ENCODE measurements at regions not wholly inside any gene's neighbourhood (a gene's known extent, or its start where the extent isn't known, plus 50 kb on each side); places are given as distances from the start of the nearest gene placed in this dataset.
"Not testable (repeated sequence)": the region's sequence is repeated elsewhere in the genome, so short reads cannot be mapped to it uniquely, and the experiment has no call there.

DNA sequence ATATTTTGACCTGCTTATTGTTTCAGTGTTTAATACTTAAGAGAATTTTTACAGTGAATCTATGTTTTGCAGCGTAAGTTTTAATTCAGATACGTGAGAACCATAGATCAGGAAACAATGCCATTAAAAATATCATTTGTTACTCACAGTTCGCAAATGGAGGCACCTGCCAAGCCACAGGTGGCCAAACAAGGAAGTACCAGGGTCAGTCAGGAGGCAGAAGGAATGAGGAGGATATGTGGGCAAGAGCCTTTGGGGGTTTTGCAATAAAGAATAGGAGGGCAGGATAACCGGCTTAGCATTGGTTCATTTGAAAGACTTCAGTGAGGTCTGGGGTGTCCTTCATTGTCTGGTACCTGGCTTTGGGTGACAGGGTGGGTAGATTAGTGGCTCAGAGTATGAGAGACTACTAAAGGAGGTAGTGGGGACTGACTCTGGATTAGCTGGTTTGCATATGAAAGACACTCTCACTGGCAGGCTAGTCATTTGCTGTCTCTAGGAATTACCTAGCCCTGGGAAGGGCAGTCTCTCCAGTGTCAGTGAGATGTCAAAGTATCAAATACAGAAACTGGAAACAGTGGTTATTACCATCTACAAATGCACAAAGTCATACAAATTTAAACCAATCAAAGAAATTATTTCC is 132.2 kb upstream of the CAV2 start:
- H3K27me3 ChIP-seq = no peaks in the 10 kb centered on the region
- no peak overlapping the region for H3K27ac ChIP-seq
- intact Hi-C loops (cut with DNase I; ENCODE audit: low total_unique reads) = no loop called here
- WGBS, 2 donors = 92 to 98% methylated on average over 4 of the region's 4 CpGs
- no peaks in the 10 kb centered on the region for H3K4me1 ChIP-seq
- H3K9me3 ChIP-seq = no peaks in the 10 kb centered on the region
- no peak for TF ChIP-seq POLR2A (IDR thresholded peaks at IDR 0.05)
- TF ChIP-seq, protein P1, sequence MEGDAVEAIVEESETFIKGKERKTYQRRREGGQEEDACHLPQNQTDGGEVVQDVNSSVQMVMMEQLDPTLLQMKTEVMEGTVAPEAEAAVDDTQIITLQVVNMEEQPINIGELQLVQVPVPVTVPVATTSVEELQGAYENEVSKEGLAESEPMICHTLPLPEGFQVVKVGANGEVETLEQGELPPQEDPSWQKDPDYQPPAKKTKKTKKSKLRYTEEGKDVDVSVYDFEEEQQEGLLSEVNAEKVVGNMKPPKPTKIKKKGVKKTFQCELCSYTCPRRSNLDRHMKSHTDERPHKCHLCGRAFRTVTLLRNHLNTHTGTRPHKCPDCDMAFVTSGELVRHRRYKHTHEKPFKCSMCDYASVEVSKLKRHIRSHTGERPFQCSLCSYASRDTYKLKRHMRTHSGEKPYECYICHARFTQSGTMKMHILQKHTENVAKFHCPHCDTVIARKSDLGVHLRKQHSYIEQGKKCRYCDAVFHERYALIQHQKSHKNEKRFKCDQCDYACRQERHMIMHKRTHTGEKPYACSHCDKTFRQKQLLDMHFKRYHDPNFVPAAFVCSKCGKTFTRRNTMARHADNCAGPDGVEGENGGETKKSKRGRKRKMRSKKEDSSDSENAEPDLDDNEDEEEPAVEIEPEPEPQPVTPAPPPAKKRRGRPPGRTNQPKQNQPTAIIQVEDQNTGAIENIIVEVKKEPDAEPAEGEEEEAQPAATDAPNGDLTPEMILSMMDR (IDR thresholded peaks at IDR 0.05) = no peak
- no peak for DNase-seq
- no peak overlapping the region for H3K4me3 ChIP-seq
- H3K36me3 ChIP-seq (ENCODE audit: low read depth, missing control alignments) = no peaks in the 10 kb centered on the region

DNA sequence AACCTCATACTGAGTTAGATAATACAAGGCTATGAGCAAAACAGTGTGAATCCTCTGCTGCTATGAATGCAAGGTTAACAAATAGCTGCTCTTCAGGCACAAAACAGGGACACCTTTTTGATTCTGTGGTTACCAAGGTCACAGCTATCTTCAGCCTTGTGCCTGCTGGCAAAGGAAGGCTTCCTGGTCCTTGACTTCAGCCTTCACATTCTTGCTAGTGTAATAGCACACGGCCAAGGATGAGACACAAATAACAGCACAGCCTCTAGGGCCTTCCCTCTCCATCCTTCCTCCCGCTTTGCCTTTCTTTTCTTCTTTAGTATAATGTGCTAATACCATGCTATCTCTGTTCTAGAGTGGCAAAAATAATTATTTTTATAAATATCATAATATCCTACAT is 130.6 kb upstream of the CAV2 start:
- WGBS, 2 donors = 42 to 52% methylated on average over 2 of the region's 2 CpGs
- H3K36me3 ChIP-seq (ENCODE audit: low read depth, missing control alignments) = no peaks in the 10 kb centered on the region
- H3K27ac ChIP-seq = no peak overlapping the region
- DNase-seq = no peak
- TF ChIP-seq, protein P1 (IDR thresholded peaks at IDR 0.05) = no peak
- TF ChIP-seq POLR2A (IDR thresholded peaks at IDR 0.05) = no peak
- no peaks in the 10 kb centered on the region for H3K9me3 ChIP-seq
- intact Hi-C loops (cut with DNase I; ENCODE audit: low total_unique reads) = no loop called here
- H3K27me3 ChIP-seq = no peaks in the 10 kb centered on the region
- no peak overlapping the region for H3K4me3 ChIP-seq
- H3K4me1 ChIP-seq = no peaks in the 10 kb centered on the region

DNA sequence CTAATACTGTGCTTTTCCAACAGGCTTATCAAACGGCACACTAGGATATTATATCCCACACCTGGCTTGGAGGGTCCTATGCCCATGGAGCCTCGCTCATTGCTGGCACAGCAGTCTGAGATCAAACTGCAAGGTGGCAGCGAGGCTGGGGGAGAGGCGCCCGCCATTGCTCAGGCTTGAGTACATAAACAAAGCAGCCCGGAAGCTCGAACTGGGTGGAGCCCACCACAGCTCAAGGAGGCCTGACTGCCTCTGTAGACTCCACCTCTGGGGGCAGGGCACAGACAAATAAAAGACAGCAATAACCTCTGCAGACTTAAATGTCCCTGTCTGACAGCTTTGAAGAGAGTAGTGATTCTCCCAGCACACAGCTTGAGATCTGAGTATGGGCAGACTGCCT is 128.0 kb upstream of the CAV2 start:
- intact Hi-C loops (cut with DNase I; ENCODE audit: low total_unique reads); H3K36me3 ChIP-seq (ENCODE audit: low read depth, missing control alignments): not testable (repeated sequence)

DNA sequence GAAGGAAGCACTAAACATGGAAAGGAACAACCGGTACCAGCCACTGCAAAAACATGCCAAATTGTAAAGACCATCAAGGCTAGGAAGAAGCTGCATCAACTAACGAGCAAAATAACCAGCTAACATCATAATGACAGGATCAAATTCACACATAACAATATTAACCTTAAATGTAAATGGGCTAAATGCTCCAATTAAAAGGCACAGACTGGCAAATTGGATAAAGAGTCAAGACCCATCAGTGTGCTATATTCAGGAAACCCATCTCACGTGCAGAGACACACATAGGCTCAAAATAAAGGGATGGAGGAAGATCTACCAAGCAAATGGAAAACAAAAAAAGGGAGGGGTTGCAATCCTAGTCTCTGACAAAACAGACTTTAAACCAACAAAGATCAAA is 126.3 kb upstream of the CAV2 start:
- H3K36me3 ChIP-seq (ENCODE audit: low read depth, missing control alignments); H3K27ac ChIP-seq; intact Hi-C loops (cut with DNase I; ENCODE audit: low total_unique reads); H3K27me3 ChIP-seq; H3K4me1 ChIP-seq; H3K9me3 ChIP-seq; DNase-seq; H3K4me3 ChIP-seq: not testable (repeated sequence)
- WGBS, 2 donors = 64 to 71% methylated on average over 2 to 3 of the region's 3 CpGs

More for the DNA sequence above, 128.0 kb upstream of the CAV2 start:
- 92 to 94% methylated on average over 4 to 7 of the region's 7 CpGs for WGBS, 2 donors
- not testable (repeated sequence) for H3K9me3 ChIP-seq, DNase-seq, H3K4me3 ChIP-seq, H3K27me3 ChIP-seq, H3K27ac ChIP-seq, H3K4me1 ChIP-seq

DNA sequence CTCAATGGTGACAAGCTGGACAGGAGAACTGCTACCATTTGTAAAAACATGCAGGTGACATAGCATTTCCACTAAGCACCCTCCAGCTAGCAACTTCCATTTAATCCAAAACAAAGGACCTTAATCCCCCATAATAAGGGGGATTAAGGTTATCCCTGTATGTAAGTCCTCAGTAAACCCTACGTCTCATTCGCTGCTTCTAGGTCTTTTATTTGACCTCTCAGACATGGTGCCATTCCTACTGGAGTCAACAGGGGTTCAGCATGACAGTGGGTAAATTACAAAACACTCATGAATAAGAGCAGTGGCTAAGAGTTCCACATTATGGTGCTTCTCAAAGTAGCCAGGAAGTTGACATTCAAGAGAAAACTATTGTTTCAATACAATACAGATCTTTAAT is 121.8 kb upstream of the CAV2 start:
- DNase-seq = no peak
- intact Hi-C loops (cut with DNase I; ENCODE audit: low total_unique reads) = no loop called here

More for the DNA sequence above, 121.8 kb upstream of the CAV2 start:
- Histone ChIP-seq H3K36me3 (ENCODE audit: low read depth, missing control alignments) (no peaks in the 10 kb centered on the region), H3K9me3 (no peaks in the 10 kb centered on the region), H3K4me1 (no peaks in the 10 kb centered on the region), H3K27ac (no peak overlapping the region), H3K27me3 (no peaks in the 10 kb centered on the region), H3K4me3 (no peak overlapping the region)
- TF ChIP-seq, protein P1 (IDR thresholded peaks at IDR 0.05) = no peak
- no peak for TF ChIP-seq POLR2A (IDR thresholded peaks at IDR 0.05)
- 94 to 100% methylated on average over 2 of the region's 2 CpGs for WGBS, 2 donors

All from testis (tissue), 2 donors.